GM23338 (cell line): ENCODE measurements at regions not wholly inside any gene's neighbourhood (a gene's known extent, or its start where the extent isn't known, plus 50 kb on each side); places are given as distances from the start of the nearest gene placed in this dataset.

Experiments
- ATAC-seq: fragments of 200-7000 bp; cut with Tn5 transposase; 3 replicates; pipeline ENCODE4 v1.9.1; 2020
- DNase-seq: peaks from one replicate; pipeline ENCODE4 v3.0.0-alpha.2; 2015; ENCODE audit warnings: low spot score
- H2AFZ ChIP-seq: fragments of 200-600 bp; sonication (generic); 2 replicates; pipeline ENCODE4 v1.8.0; 2016; ENCODE audit warnings: antibody characterized with exemption, mild to moderate bottlenecking, moderate library complexity
- H3F3A ChIP-seq: fragments of 200-600 bp; sonication (generic); replicated peaks from 2 replicates; pipeline ENCODE4 v1.8.0; 2017; ENCODE audit warnings: antibody characterized with exemption, mixed run types, low read depth
- H3K27ac ChIP-seq: fragments of 200-600 bp; sonication (generic); 2 replicates; pipeline ENCODE4 v1.6.1; 2016; ENCODE audit warnings: low read depth
- H3K27me3 ChIP-seq: fragments of 200-600 bp; sonication (generic); 2 replicates; pipeline ENCODE4 v1.8.0; 2016; ENCODE audit warnings: mild to moderate bottlenecking, mixed run types, moderate library complexity; ENCODE audit not compliant: insufficient read depth
- H3K36me3 ChIP-seq: fragments of 200-600 bp; sonication (generic); 2 replicates; pipeline ENCODE4 v1.8.0; 2016; ENCODE audit warnings: mild to moderate bottlenecking; ENCODE audit not compliant: insufficient read depth
- H3K4me1 ChIP-seq: fragments of 200-600 bp; sonication (generic); 2 replicates; pipeline ENCODE4 v1.8.0; 2016; ENCODE audit warnings: mild to moderate bottlenecking, moderate library complexity; ENCODE audit not compliant: insufficient read depth
- H3K4me2 ChIP-seq: fragments of 200-600 bp; sonication (generic); 2 replicates; pipeline ENCODE4 v1.7.1; 2017; ENCODE audit warnings: mixed run types
- H3K4me3 ChIP-seq: fragments of 200-600 bp; sonication (generic); 2 replicates; pipeline ENCODE4 v1.6.1; 2016; ENCODE audit warnings: mixed run types
- H3K79me2 ChIP-seq: fragments of 200-600 bp; sonication (generic); replicated peaks from 2 replicates; pipeline ENCODE4 v1.8.0; 2017; ENCODE audit warnings: mild to moderate bottlenecking; ENCODE audit not compliant: insufficient read depth
- H3K9me2 ChIP-seq: fragments of 200-600 bp; sonication (generic); 2 replicates; pipeline ENCODE4 v1.8.0; 2017; ENCODE audit not compliant: insufficient read depth
- H4K20me1 ChIP-seq: fragments of 200-600 bp; sonication (generic); replicated peaks from 2 replicates; pipeline ENCODE4 v1.8.0; 2017; ENCODE audit warnings: mild to moderate bottlenecking; ENCODE audit not compliant: insufficient read depth
- H3K27ac Mint-ChIP-seq: 2 replicates; pipeline ENCODE4 v1.8.0; 2020; ENCODE audit warnings: inconsistent platforms, mild to moderate bottlenecking, moderate library complexity, mixed read lengths
- H3K27me3 Mint-ChIP-seq: 3 replicates; pipeline ENCODE4 v1.8.0; 2022; ENCODE audit warnings: low read depth, mild to moderate bottlenecking, moderate library complexity, mixed read lengths, inconsistent platforms; ENCODE audit not compliant: insufficient read depth, poor library complexity
- H3K36me3 Mint-ChIP-seq: 3 replicates; pipeline ENCODE4 v1.8.0; 2021; ENCODE audit warnings: low read depth, mild to moderate bottlenecking, inconsistent platforms, moderate library complexity, mixed read lengths
- H3K4me1 Mint-ChIP-seq: 3 replicates; pipeline ENCODE4 v1.8.0; 2020; ENCODE audit warnings: mild to moderate bottlenecking, inconsistent platforms, mixed read lengths
- H3K4me3 Mint-ChIP-seq: 3 replicates; pipeline ENCODE4 v1.8.0; 2021; ENCODE audit warnings: moderate library complexity, mild to moderate bottlenecking, inconsistent platforms, mixed read lengths
- H3K9me3 Mint-ChIP-seq: 3 replicates; pipeline ENCODE4 v1.8.0; 2020; ENCODE audit warnings: moderate library complexity, mild to moderate bottlenecking, inconsistent platforms, mixed read lengths
- ETS1 ChIP-seq: IDR thresholded peaks from 2 replicates; pipeline ENCODE4 v1.6.1; 2016; ENCODE audit warnings: antibody characterized with exemption
- EZH2 ChIP-seq: fragments of 200-600 bp; sonication (generic); IDR thresholded peaks from one replicate; pipeline ENCODE4 v1.8.0; 2017; ENCODE audit warnings: antibody characterized with exemption, mild to moderate bottlenecking, low read depth; ENCODE audit not compliant: unreplicated experiment
- EZH2phosphoT487 ChIP-seq: fragments of 200-600 bp; sonication (generic); IDR thresholded peaks from one replicate; pipeline ENCODE4 v1.8.1; 2018; ENCODE audit warnings: antibody characterized with exemption; ENCODE audit not compliant: unreplicated experiment
- NANOG ChIP-seq: IDR thresholded peaks from 2 replicates; pipeline ENCODE4 v1.6.1; 2016; ENCODE audit warnings: antibody characterized with exemption, borderline replicate concordance
- POLR2AphosphoS5 ChIP-seq: IDR thresholded peaks from 2 replicates; pipeline ENCODE4 v1.6.1; 2016; ENCODE audit warnings: antibody characterized with exemption, low read depth
- ZNF114 ChIP-seq: fragments of 250-450 bp; sonication (Bioruptor Pico); IDR thresholded peaks from 2 replicates; pipeline ENCODE4 v1.5.0; 2020; ENCODE audit warnings: mild to moderate bottlenecking, moderate library complexity
- ZNF331 ChIP-seq: fragments of 250-450 bp; sonication (Bioruptor Pico); IDR thresholded peaks from 2 replicates; pipeline ENCODE4 v1.5.0; 2020; ENCODE audit warnings: low read depth, mild to moderate bottlenecking, moderate library complexity
- TF ChIP-seq, protein P1 (sequence below): fragments of 250-450 bp; sonication (Bioruptor Pico); IDR thresholded peaks from 2 replicates; pipeline ENCODE4 v1.5.0; 2020; ENCODE audit warnings: mild to moderate bottlenecking, moderate library complexity
- TF ChIP-seq, protein P2 (sequence below): IDR thresholded peaks from one replicate; pipeline ENCODE4 v1.6.1; 2018; ENCODE audit warnings: antibody characterized with exemption; ENCODE audit not compliant: unreplicated experiment

DNA sequence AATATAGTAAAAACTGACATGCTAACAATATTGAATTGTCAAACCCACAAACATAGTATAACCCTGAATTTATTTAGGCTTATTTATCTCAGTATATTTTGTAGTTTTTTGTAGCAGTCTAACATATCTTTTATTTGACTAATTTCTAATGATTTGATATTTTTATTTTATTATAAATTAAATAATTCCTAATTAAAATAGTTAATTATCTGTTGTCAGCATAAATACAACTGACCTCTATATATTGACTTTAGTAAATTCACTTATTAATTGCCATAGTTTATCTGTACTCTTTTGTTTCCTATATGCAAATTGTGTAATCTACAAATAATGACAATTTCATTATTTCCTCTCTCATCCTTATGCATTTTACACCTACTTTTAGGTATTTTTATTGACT, 215.1 kb upstream of the KIF2A start:
- ATAC-seq = no peak
- no peaks in the 10 kb centered on the region for H3K36me3 Mint-ChIP-seq

GRCh38 chr5:62093411-62093810, 212.6 kb upstream of the KIF2A start:
- Mint-ChIP-seq H3K27ac (no peak overlapping the region), H3K27me3 (peaks cover 2% of the 10 kb centered on the region), H3K4me3 (no peak overlapping the region), H3K9me3 (no peaks in the 10 kb centered on the region; the same call in 2 of the 3 replicates), H3K36me3 (no peaks in the 10 kb centered on the region), H3K4me1 (peaks cover 3% of the 10 kb centered on the region)
- Histone ChIP-seq H3K27me3 (no peaks in the 10 kb centered on the region), H3K36me3 (no peaks in the 10 kb centered on the region), H3K4me2 (no peak overlapping the region), H3K4me1 (peaks cover 4% of the 10 kb centered on the region; the same call in 1 of the 2 replicates), H3K79me2 (no peaks in the 10 kb centered on the region), H4K20me1 (no peaks in the 10 kb centered on the region), H3K27ac (no peak overlapping the region), H2AFZ (no peak overlapping the region), H3K4me3 (no peak overlapping the region), H3K9me2 (no peaks in the 10 kb centered on the region), H3F3A (no peaks in the 10 kb centered on the region)
- ATAC-seq (no peak), DNase-seq (no peak)
- TF ChIP-seq ETS1 (no peak), ZNF114 (CRISPR knock-in tag) (no peak), ZNF331 (CRISPR knock-in tag) (no peak), EZH2 (no peak), EZH2phosphoT487 (no peak)
- TF ChIP-seq, protein P1, sequence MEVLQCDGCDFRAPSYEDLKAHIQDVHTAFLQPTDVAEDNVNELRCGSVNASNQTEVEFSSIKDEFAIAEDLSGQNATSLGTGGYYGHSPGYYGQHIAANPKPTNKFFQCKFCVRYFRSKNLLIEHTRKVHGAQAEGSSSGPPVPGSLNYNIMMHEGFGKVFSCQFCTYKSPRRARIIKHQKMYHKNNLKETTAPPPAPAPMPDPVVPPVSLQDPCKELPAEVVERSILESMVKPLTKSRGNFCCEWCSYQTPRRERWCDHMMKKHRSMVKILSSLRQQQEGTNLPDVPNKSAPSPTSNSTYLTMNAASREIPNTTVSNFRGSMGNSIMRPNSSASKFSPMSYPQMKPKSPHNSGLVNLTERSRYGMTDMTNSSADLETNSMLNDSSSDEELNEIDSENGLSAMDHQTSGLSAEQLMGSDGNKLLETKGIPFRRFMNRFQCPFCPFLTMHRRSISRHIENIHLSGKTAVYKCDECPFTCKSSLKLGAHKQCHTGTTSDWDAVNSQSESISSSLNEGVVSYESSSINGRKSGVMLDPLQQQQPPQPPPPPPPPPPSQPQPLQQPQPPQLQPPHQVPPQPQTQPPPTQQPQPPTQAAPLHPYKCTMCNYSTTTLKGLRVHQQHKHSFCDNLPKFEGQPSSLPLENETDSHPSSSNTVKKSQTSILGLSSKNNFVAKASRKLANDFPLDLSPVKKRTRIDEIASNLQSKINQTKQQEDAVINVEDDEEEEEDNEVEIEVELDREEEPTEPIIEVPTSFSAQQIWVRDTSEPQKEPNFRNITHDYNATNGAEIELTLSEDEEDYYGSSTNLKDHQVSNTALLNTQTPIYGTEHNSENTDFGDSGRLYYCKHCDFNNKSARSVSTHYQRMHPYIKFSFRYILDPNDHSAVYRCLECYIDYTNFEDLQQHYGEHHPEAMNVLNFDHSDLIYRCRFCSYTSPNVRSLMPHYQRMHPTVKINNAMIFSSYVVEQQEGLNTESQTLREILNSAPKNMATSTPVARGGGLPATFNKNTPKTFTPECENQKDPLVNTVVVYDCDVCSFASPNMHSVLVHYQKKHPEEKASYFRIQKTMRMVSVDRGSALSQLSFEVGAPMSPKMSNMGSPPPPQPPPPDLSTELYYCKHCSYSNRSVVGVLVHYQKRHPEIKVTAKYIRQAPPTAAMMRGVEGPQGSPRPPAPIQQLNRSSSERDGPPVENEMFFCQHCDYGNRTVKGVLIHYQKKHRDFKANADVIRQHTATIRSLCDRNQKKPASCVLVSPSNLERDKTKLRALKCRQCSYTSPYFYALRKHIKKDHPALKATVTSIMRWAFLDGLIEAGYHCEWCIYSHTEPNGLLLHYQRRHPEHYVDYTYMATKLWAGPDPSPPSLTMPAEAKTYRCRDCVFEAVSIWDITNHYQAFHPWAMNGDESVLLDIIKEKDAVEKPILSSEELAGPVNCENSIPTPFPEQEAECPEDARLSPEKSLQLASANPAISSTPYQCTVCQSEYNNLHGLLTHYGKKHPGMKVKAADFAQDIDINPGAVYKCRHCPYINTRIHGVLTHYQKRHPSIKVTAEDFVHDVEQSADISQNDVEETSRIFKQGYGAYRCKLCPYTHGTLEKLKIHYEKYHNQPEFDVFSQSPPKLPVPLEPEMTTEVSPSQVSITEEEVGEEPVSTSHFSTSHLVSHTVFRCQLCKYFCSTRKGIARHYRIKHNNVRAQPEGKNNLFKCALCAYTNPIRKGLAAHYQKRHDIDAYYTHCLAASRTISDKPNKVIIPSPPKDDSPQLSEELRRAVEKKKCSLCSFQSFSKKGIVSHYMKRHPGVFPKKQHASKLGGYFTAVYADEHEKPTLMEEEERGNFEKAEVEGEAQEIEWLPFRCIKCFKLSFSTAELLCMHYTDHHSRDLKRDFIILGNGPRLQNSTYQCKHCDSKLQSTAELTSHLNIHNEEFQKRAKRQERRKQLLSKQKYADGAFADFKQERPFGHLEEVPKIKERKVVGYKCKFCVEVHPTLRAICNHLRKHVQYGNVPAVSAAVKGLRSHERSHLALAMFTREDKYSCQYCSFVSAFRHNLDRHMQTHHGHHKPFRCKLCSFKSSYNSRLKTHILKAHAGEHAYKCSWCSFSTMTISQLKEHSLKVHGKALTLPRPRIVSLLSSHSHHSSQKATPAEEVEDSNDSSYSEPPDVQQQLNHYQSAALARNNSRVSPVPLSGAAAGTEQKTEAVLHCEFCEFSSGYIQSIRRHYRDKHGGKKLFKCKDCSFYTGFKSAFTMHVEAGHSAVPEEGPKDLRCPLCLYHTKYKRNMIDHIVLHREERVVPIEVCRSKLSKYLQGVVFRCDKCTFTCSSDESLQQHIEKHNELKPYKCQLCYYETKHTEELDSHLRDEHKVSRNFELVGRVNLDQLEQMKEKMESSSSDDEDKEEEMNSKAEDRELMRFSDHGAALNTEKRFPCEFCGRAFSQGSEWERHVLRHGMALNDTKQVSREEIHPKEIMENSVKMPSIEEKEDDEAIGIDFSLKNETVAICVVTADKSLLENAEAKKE = no peak
- TF ChIP-seq, protein P2, sequence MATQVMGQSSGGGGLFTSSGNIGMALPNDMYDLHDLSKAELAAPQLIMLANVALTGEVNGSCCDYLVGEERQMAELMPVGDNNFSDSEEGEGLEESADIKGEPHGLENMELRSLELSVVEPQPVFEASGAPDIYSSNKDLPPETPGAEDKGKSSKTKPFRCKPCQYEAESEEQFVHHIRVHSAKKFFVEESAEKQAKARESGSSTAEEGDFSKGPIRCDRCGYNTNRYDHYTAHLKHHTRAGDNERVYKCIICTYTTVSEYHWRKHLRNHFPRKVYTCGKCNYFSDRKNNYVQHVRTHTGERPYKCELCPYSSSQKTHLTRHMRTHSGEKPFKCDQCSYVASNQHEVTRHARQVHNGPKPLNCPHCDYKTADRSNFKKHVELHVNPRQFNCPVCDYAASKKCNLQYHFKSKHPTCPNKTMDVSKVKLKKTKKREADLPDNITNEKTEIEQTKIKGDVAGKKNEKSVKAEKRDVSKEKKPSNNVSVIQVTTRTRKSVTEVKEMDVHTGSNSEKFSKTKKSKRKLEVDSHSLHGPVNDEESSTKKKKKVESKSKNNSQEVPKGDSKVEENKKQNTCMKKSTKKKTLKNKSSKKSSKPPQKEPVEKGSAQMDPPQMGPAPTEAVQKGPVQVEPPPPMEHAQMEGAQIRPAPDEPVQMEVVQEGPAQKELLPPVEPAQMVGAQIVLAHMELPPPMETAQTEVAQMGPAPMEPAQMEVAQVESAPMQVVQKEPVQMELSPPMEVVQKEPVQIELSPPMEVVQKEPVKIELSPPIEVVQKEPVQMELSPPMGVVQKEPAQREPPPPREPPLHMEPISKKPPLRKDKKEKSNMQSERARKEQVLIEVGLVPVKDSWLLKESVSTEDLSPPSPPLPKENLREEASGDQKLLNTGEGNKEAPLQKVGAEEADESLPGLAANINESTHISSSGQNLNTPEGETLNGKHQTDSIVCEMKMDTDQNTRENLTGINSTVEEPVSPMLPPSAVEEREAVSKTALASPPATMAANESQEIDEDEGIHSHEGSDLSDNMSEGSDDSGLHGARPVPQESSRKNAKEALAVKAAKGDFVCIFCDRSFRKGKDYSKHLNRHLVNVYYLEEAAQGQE = no peak

More for the DNA sequence above, 215.1 kb upstream of the KIF2A start:
- no peaks in the 10 kb centered on the region for H4K20me1 ChIP-seq
- no peaks in the 10 kb centered on the region for H3K79me2 ChIP-seq
- no peaks in the 10 kb centered on the region for H3K27me3 ChIP-seq
- no peak for DNase-seq
- no peaks in the 10 kb centered on the region for H3F3A ChIP-seq
- no peak overlapping the region for H3K4me2 ChIP-seq
- no peak overlapping the region for H3K27ac ChIP-seq
- H3K27ac Mint-ChIP-seq = no peak overlapping the region
- H3K4me1 Mint-ChIP-seq = peaks cover 3% of the 10 kb centered on the region
- H3K4me3 Mint-ChIP-seq = no peak overlapping the region
- H3K36me3 ChIP-seq = no peaks in the 10 kb centered on the region
- no peak for TF ChIP-seq NANOG
- TF ChIP-seq POLR2AphosphoS5 = no peak
- no peak for TF ChIP-seq ETS1
- H3K4me3 ChIP-seq = no peak overlapping the region
- H3K9me3 Mint-ChIP-seq = no peaks in the 10 kb centered on the region; the same call in 2 of the 3 replicates
- peaks cover 4% of the 10 kb centered on the region; the same call in 1 of the 2 replicates for H3K4me1 ChIP-seq
- H3K9me2 ChIP-seq = no peaks in the 10 kb centered on the region
- H2AFZ ChIP-seq = no peak overlapping the region
- H3K27me3 Mint-ChIP-seq = peaks cover 2% of the 10 kb centered on the region
